DMS53 treated with DMSO at 0.1 percent for 48 hours (cell line): ENCODE measurements at regions not wholly inside any gene's neighbourhood (a gene's known extent, or its start where the extent isn't known, plus 50 kb on each side); places are given as distances from the start of the nearest gene placed in this dataset.
A peak's percentile ranks its signal among the peaks of the same experiment; 100 is the strongest.

Source experiments
- DNase-seq: peaks from one replicate; lab custom pipeline; 2025; ENCODE audit not compliant: unreplicated experiment; lab: John Stamatoyannopoulos, UW

DNA sequence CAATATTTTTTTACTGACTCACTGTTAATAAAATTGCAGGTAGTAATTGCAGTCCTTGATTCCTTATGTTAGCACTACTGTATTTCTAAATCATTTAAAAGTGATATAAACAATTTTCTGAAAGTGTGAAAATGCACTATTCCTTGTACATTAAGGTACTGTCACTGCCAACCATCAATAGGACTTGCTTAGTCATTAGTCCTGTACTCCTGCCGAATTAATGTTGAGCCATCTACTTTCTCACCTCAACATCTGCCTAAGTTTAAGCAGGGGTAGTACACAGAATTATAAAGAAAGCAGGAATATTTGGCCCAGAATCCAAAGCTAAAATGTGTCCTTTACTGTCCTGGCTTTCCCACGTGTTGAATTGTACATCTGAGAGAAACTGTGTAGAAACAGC is 87.0 kb upstream of the TRPC3 start:
- no peak for DNase-seq

DNA sequence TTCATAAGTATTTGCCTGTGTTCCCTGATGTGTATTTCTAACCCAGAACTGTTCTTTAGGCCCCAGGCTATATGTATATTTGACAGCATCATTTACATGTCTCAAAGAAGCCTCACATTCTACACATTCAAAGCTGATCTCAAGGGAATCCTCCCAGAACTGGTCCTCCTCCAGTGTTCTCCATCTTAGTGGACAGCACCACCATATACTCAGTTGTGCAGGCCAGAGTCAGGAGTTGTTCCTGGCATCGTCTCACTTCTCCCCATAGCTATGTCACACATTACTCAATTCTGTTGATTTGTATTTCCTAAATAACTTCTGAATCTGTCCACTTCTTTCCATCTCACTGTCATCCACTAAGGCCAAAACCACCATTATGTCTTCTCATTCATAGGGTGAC is 82.8 kb upstream of the TRPC3 start:
- DNase-seq: no peak

DNA sequence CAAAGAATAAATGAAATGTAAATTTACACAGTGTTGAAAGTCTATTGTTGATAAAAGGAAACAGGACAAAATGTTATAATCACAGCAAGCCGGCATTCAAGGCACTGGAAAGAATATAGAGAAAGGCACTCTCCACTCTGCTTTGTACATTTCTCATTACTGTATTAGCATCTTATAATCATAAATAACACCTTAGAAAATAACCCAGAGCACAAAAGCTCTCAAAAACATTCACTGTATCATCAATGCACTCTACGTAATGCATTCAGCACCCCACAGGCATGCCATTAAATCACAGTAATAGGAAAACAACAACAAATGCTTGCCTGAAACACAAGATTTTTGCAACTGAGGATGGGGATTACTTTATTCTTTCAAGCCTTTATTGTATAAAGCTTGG is 75.3 kb upstream of the TRPC3 start:
- no peak for DNase-seq

DNA sequence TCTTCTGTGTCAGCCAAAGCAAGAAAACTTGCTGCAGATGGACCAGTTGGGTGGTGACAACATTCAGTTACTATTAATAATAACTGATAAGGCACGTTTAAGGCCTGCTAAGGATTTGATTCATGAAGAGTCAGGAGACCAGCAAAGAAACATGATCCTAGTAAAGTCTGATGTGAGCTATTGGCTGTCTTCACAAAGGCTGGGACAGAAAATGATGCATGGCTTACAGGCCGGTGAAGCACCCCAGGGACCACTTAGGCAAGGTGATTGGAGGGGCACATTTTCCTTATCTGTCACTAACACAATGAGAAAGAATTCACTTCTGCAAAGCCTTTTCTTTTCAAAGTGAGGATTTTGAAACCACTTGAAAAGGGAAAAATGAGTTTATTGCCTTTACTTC is 65.4 kb upstream of the TRPC3 start:
- DNase-seq: no peak

GRCh38 chr4:122015203-122015602 is 63.3 kb upstream of the TRPC3 start:
- DNase-seq: no peak

- DNase-seq: no peak
Measured at GRCh38 chr4:122012735-122013134, 60.9 kb upstream of the TRPC3 start.

DNA sequence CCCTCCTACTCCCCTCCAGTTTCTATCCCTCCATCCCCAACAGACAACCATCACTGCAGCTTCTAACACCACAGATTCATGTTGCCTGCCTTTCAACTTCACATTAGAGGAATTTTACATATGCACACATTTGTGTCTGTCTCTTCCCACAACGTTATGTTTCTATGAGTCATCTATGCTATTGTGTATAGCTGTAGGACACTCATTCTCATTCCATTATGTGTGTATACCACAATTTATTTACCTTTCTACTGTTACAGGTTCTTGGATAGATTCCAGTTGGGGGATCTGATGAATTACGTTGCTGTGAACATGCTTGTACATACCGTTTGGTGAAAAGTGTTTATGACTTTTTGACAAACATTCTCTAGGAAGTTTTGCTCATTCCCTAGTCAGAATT is 58.8 kb upstream of the TRPC3 start:
- peak; percentile 17 for DNase-seq

DNA sequence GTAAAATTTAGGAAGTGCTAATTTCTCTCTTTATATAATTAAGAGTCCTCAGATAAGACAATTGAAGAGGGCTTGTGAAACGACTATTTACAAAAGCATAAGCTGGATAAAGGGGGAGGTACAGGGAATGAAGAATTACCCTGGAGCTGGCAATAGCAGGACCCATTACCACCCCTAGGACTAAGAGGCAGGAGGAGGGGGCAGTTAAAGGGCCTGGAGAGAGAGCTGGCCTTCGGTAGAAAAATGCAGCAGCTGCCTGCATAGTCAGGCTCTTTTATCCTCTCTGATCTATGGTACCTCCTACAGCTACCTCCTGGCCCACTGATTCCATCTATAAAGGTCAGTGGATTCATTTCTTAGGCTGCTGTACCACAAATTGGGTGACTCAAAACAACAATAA is 57.7 kb upstream of the TRPC3 start:
- no peak for DNase-seq

DNA sequence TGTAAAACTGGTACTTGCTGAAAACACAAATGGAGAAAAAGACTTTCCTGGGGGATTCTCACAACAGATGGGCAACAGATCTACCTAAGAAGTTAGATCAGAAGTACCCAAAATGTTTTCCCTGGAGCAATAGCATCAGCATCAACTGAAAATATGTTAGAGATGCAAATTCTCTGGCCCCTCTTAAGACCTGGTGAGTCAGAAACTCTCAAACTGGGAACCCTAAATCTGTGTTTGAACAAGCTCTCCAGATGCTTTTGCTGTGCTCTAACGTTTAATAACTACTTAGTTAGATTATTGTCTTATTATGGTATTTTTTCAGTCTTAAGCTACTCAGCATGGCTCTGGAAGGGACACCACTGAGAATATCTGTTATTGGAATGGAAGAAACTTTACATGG is 55.2 kb upstream of the TRPC3 start:
- DNase-seq: no peak

GRCh38 chr4:122005064-122005755 is 53.4 kb upstream of the TRPC3 start:
- no peak for DNase-seq

DNA sequence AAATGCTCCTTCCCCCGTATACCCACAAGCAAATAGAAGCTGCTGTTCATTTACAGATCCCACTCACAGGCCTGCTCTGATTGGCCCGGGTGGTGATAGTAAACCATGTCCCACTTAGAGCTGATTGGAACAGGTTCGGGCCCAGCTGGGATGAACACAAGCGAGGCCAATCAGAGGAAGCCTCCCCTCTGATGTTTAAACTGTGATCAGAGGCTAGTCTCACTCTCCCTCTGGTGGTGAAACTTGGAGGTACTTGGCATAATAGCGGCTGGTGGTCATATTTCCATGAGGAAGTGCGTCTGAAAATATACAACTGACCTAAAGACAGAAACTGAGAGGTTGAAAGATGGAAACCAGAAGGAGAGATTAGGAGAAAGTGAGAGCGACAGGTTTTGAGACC is 51.5 kb upstream of the TRPC3 start:
- peak; percentile 5 for DNase-seq
